GM20431 (cell line): ENCODE measurements at regions not wholly inside any gene's neighbourhood (a gene's known extent, or its start where the extent isn't known, plus 50 kb on each side); places are given as distances from the start of the nearest gene placed in this dataset.

Source experiments
- in situ Hi-C: fragments of 300-500 bp; cut with MseI, MboI; formaldehyde crosslinking; loops from one replicate; pipeline ENCODE4 v1.15.0; 2020; ENCODE audit warnings: low sequenced_read_pairs; ENCODE audit not compliant: unreplicated experiment

- in situ Hi-C loops = no loop called here
These were observed 650.3 kb downstream of the AJAP1 start for GRCh38 chr1:5304702-5305101.

GRCh38 chr1:5298376-5298775 lies 644.0 kb downstream of the AJAP1 start:
- in situ Hi-C loops = no loop called here

GRCh38 chr1:5297886-5298239 lies 643.5 kb downstream of the AJAP1 start:
- in situ Hi-C loops = no loop called here

GRCh38 chr1:5297180-5297885 lies 642.9 kb downstream of the AJAP1 start:
- in situ Hi-C loops = no loop called here

- in situ Hi-C loops = no loop called here
These were observed 642.3 kb downstream of the AJAP1 start for GRCh38 chr1:5296557-5297179.

- in situ Hi-C loops = no loop called here
These were observed 641.7 kb downstream of the AJAP1 start for GRCh38 chr1:5296095-5296494.

- in situ Hi-C loops = no loop called here
These were observed 637.5 kb downstream of the AJAP1 start for GRCh38 chr1:5291889-5292288.

- in situ Hi-C loops = no loop called here
These were observed 633.1 kb downstream of the AJAP1 start for GRCh38 chr1:5287178-5288150.

- in situ Hi-C loops = no loop called here
These were observed 631.8 kb downstream of the AJAP1 start for GRCh38 chr1:5286244-5286643.

- in situ Hi-C loops = no loop called here
These were observed 620.1 kb downstream of the AJAP1 start for GRCh38 chr1:5274527-5274926.

GRCh38 chr1:5273280-5274003 lies 619.0 kb downstream of the AJAP1 start:
- in situ Hi-C loops = no loop called here

GRCh38 chr1:5272325-5272724 lies 617.9 kb downstream of the AJAP1 start:
- in situ Hi-C loops = no loop called here

GRCh38 chr1:5271264-5271663 lies 616.9 kb downstream of the AJAP1 start:
- in situ Hi-C loops = no loop called here

GRCh38 chr1:5269901-5270300 lies 615.5 kb downstream of the AJAP1 start:
- in situ Hi-C loops = no loop called here

- in situ Hi-C loops = no loop called here
These were observed 613.3 kb downstream of the AJAP1 start for GRCh38 chr1:5267603-5268235.

GRCh38 chr1:5265438-5266075 lies 611.1 kb downstream of the AJAP1 start:
- in situ Hi-C loops = no loop called here

- in situ Hi-C loops = no loop called here
These were observed 610.1 kb downstream of the AJAP1 start for GRCh38 chr1:5264476-5264875.

GRCh38 chr1:5256793-5257192 lies 602.4 kb downstream of the AJAP1 start:
- in situ Hi-C loops = no loop called here

GRCh38 chr1:5254975-5255374 lies 600.6 kb downstream of the AJAP1 start:
- in situ Hi-C loops = no loop called here
